Stimulated activated CD8-positive, alpha-beta memory T cell treated with anti-CD3 and anti-CD28 coated beads, Interleukin-4, amount 100 ng/mL, for 24 hours (primary cell): ENCODE measurements at regions not wholly inside any gene's neighbourhood (a gene's known extent, or its start where the extent isn't known, plus 50 kb on each side); places are given as distances from the start of the nearest gene placed in this dataset.

Experiments
- DNase-seq: peaks from one replicate; pipeline ENCODE4 v3.0.0-alpha.2; 2020; ENCODE audit warnings: low read depth

GRCh38 chr5:4643190-4643589 is 496.9 kb upstream of the ADAMTS16 start:
- DNase-seq, result no peak

GRCh38 chr5:4643960-4644359 is 496.2 kb upstream of the ADAMTS16 start:
- no peak for DNase-seq

- DNase-seq, result no peak
Observed at GRCh38 chr5:4646715-4647375, 493.3 kb upstream of the ADAMTS16 start.

GRCh38 chr5:4647955-4648354 is 492.2 kb upstream of the ADAMTS16 start:
- DNase-seq, result no peak

GRCh38 chr5:4651806-4652565 is 488.1 kb upstream of the ADAMTS16 start:
- no peak for DNase-seq

- DNase-seq, result no peak
Observed at GRCh38 chr5:4653475-4653874, 486.7 kb upstream of the ADAMTS16 start.

- no peak for DNase-seq
Observed at GRCh38 chr5:4659851-4660250, 480.3 kb upstream of the ADAMTS16 start.

GRCh38 chr5:4661326-4661725 is 478.8 kb upstream of the ADAMTS16 start:
- DNase-seq, result no peak

- DNase-seq, result no peak
Observed at GRCh38 chr5:4661836-4662235, 478.3 kb upstream of the ADAMTS16 start.

GRCh38 chr5:4662756-4663155 is 477.4 kb upstream of the ADAMTS16 start:
- DNase-seq, result no peak

- no peak for DNase-seq
Observed at GRCh38 chr5:4665911-4666310, 474.2 kb upstream of the ADAMTS16 start.

GRCh38 chr5:4674166-4674565 is 466.0 kb upstream of the ADAMTS16 start:
- DNase-seq, result no peak

- DNase-seq, result no peak
Observed at GRCh38 chr5:4676934-4677333, 463.2 kb upstream of the ADAMTS16 start.

- DNase-seq, result no peak
Observed at GRCh38 chr5:4684946-4685345, 455.2 kb upstream of the ADAMTS16 start.

- no peak for DNase-seq
Observed at GRCh38 chr5:4698596-4698995, 441.5 kb upstream of the ADAMTS16 start.

GRCh38 chr5:4699592-4699991 is 440.5 kb upstream of the ADAMTS16 start:
- DNase-seq, result no peak

GRCh38 chr5:4700069-4700468 is 440.1 kb upstream of the ADAMTS16 start:
- DNase-seq, result no peak

GRCh38 chr5:4700871-4701270 is 439.3 kb upstream of the ADAMTS16 start:
- DNase-seq, result no peak

- no peak for DNase-seq
Observed at GRCh38 chr5:4703931-4704458, 436.1 kb upstream of the ADAMTS16 start.

GRCh38 chr5:4704951-4705350 is 435.2 kb upstream of the ADAMTS16 start:
- DNase-seq, result no peak

GRCh38 chr5:4716781-4717180 is 423.3 kb upstream of the ADAMTS16 start:
- DNase-seq, result no peak

GRCh38 chr5:4717446-4717845 is 422.7 kb upstream of the ADAMTS16 start:
- DNase-seq, result no peak

- DNase-seq, result no peak
Observed at GRCh38 chr5:4720831-4721230, 419.3 kb upstream of the ADAMTS16 start.

GRCh38 chr5:4722886-4723285 is 417.2 kb upstream of the ADAMTS16 start:
- no peak for DNase-seq
